OCI-LY7 (cell line): ENCODE measurements at regions not wholly inside any gene's neighbourhood (a gene's known extent, or its start where the extent isn't known, plus 50 kb on each side); places are given as distances from the start of the nearest gene placed in this dataset.

ENCODE experiments used
- EZH2phosphoT487 ChIP-seq: fragments of 200-600 bp; sonication (generic); IDR thresholded peaks from 2 replicates; pipeline ENCODE4 v1.6.1; 2018; ENCODE audit warnings: low read depth, borderline replicate concordance, mild to moderate bottlenecking, mixed run types, antibody characterized with exemption, low read length, moderate library complexity, mixed read lengths
- TF ChIP-seq, protein P1 (sequence below): fragments of 200-600 bp; sonication (generic); conservative IDR thresholded peaks from 2 replicates; pipeline ENCODE4 v1.5.1; 2014; ENCODE audit warnings: mild to moderate bottlenecking, antibody characterized with exemption, low read length, moderate library complexity, mixed read lengths

DNA sequence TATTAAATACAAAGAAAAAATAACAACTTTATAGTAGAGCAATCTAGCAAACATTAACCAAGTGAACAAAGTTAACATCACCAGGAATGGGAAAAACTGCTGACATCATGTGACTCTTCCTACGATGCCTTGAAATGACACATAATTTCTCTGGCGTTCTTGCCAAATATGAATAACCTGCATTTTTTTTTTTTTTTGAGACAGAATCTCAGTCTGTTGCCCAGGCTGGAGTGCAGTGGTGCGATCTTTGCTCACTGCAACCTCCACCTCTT is 126.5 kb upstream of the VKORC1L1 start:
- TF ChIP-seq, protein P1, sequence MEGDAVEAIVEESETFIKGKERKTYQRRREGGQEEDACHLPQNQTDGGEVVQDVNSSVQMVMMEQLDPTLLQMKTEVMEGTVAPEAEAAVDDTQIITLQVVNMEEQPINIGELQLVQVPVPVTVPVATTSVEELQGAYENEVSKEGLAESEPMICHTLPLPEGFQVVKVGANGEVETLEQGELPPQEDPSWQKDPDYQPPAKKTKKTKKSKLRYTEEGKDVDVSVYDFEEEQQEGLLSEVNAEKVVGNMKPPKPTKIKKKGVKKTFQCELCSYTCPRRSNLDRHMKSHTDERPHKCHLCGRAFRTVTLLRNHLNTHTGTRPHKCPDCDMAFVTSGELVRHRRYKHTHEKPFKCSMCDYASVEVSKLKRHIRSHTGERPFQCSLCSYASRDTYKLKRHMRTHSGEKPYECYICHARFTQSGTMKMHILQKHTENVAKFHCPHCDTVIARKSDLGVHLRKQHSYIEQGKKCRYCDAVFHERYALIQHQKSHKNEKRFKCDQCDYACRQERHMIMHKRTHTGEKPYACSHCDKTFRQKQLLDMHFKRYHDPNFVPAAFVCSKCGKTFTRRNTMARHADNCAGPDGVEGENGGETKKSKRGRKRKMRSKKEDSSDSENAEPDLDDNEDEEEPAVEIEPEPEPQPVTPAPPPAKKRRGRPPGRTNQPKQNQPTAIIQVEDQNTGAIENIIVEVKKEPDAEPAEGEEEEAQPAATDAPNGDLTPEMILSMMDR, result no peak
- TF ChIP-seq EZH2phosphoT487, result no peak
